H9 (cell line): ENCODE measurements at regions not wholly inside any gene's neighbourhood (a gene's known extent, or its start where the extent isn't known, plus 50 kb on each side); places are given as distances from the start of the nearest gene placed in this dataset.

ENCODE experiments used
- DNase-seq: peaks from one replicate; pipeline ENCODE4 v3.0.0-alpha.2; 2017
- H2AFZ ChIP-seq: one replicate; pipeline ENCODE4 v1.6.1; 2013; ENCODE audit warnings: mild to moderate bottlenecking, low read length, control low read depth, moderate library complexity
- H2AK5ac ChIP-seq: 2 replicates; pipeline ENCODE4 v1.6.1; 2013; ENCODE audit warnings: low read length, control low read depth, mixed read lengths; ENCODE audit not compliant: insufficient read length
- H2BK120ac ChIP-seq: one replicate; pipeline ENCODE4 v1.6.1; 2013; ENCODE audit warnings: low read depth, mild to moderate bottlenecking, low read length, control low read depth, inconsistent platforms; ENCODE audit not compliant: poor library complexity, severe bottlenecking
- H2BK12ac ChIP-seq: 2 replicates; pipeline ENCODE4 v1.6.1; 2013; ENCODE audit warnings: low read length, control low read depth, mixed read lengths, low read depth; ENCODE audit not compliant: insufficient read length
- H2BK15ac ChIP-seq: 2 replicates; pipeline ENCODE4 v1.6.1; 2013; ENCODE audit warnings: low read depth, low read length, control low read depth
- H2BK20ac ChIP-seq: one replicate; pipeline ENCODE4 v1.6.1; 2013; ENCODE audit warnings: low read depth, mild to moderate bottlenecking, low read length, control low read depth, inconsistent platforms; ENCODE audit not compliant: poor library complexity, severe bottlenecking
- H2BK5ac ChIP-seq: 2 replicates; pipeline ENCODE4 v1.6.1; 2013; ENCODE audit warnings: low read length, control low read depth, mixed read lengths; ENCODE audit not compliant: insufficient read length
- H3K14ac ChIP-seq: 2 replicates; pipeline ENCODE4 v1.6.1; 2013; ENCODE audit warnings: low read length, control low read depth; ENCODE audit not compliant: insufficient read depth
- H3K18ac ChIP-seq: 2 replicates; pipeline ENCODE4 v1.6.1; 2013; ENCODE audit warnings: low read depth, mild to moderate bottlenecking, mixed read lengths, low read length, control low read depth; ENCODE audit not compliant: insufficient read length
- H3K23ac ChIP-seq: 2 replicates; pipeline ENCODE4 v1.6.1; 2013; ENCODE audit warnings: low read length, control low read depth, mixed read lengths, low read depth; ENCODE audit not compliant: insufficient read length
- H3K23me2 ChIP-seq: 2 replicates; pipeline ENCODE4 v1.6.1; 2013; ENCODE audit warnings: low read depth, mild to moderate bottlenecking, mixed read lengths, low read length, control low read depth; ENCODE audit not compliant: insufficient read length, poor library complexity, severe bottlenecking
- H3K27ac ChIP-seq: 2 replicates; pipeline ENCODE4 v1.5.1; 2013; ENCODE audit warnings: low read length, control low read depth, mixed read lengths, low read depth; ENCODE audit not compliant: insufficient read length
- H3K27me3 ChIP-seq: 2 replicates; pipeline ENCODE4 v1.6.1; 2013; ENCODE audit warnings: low read length, control low read depth, inconsistent platforms; ENCODE audit not compliant: insufficient read depth
- H3K4ac ChIP-seq: 2 replicates; pipeline ENCODE4 v1.6.1; 2013; ENCODE audit warnings: low read depth, mild to moderate bottlenecking, control low read depth, inconsistent platforms, low read length, moderate library complexity
- H3K4me1 ChIP-seq: 2 replicates; pipeline ENCODE4 v1.6.1; 2013; ENCODE audit warnings: low read length, control low read depth, inconsistent platforms; ENCODE audit not compliant: insufficient read depth
- H3K4me2 ChIP-seq: 2 replicates; pipeline ENCODE4 v1.6.1; 2013; ENCODE audit warnings: low read length, control low read depth, mixed read lengths; ENCODE audit not compliant: insufficient read length, insufficient read depth
- H3K56ac ChIP-seq: 2 replicates; pipeline ENCODE4 v1.6.1; 2013; ENCODE audit warnings: low read depth, mild to moderate bottlenecking, mixed read lengths, low read length, control low read depth; ENCODE audit not compliant: insufficient read length
- H3K79me1 ChIP-seq: 2 replicates; pipeline ENCODE4 v1.6.1; 2013; ENCODE audit warnings: low read depth, mild to moderate bottlenecking, moderate library complexity, low read length, control low read depth, inconsistent platforms; ENCODE audit not compliant: insufficient read depth, poor library complexity, severe bottlenecking
- H3K79me2 ChIP-seq: 2 replicates; pipeline ENCODE4 v1.6.1; 2013; ENCODE audit warnings: low read length, control low read depth, inconsistent platforms; ENCODE audit not compliant: insufficient read depth
- H3K9ac ChIP-seq: 2 replicates; pipeline ENCODE4 v1.6.1; 2013; ENCODE audit warnings: low read length, control low read depth, mixed read lengths; ENCODE audit not compliant: insufficient read length; ENCODE audit errors: extremely low read depth
- H3K9me3 ChIP-seq: one replicate; pipeline ENCODE4 v1.6.1; 2013; ENCODE audit warnings: low read depth, low read length, inconsistent platforms; ENCODE audit not compliant: control insufficient read depth
- H3T11ph ChIP-seq: one replicate; pipeline ENCODE4 v1.6.1; 2013; ENCODE audit warnings: mild to moderate bottlenecking, low read length, control low read depth, inconsistent platforms
- H4K20me1 ChIP-seq: one replicate; pipeline ENCODE4 v1.6.1; 2013; ENCODE audit not compliant: control insufficient read depth, insufficient read length, insufficient read depth
- H4K5ac ChIP-seq: 2 replicates; pipeline ENCODE4 v1.6.1; 2013; ENCODE audit warnings: low read depth, mild to moderate bottlenecking, mixed read lengths, low read length, control low read depth; ENCODE audit not compliant: insufficient read length
- H4K8ac ChIP-seq: replicated peaks from 2 replicates; pipeline ENCODE4 v1.6.1; 2013; ENCODE audit warnings: low read length, control low read depth, mixed read lengths, low read depth; ENCODE audit not compliant: insufficient read length
- H4K91ac ChIP-seq: 2 replicates; pipeline ENCODE4 v1.6.1; 2013; ENCODE audit warnings: low read depth, mild to moderate bottlenecking, moderate library complexity, mixed read lengths, low read length, control low read depth; ENCODE audit not compliant: insufficient read length
- H3K27ac Mint-ChIP-seq, 3 experiments: 2 replicates in 2 of 3; 3 replicates in 1 of 3; pipeline ENCODE4 v1.8.0; 2020 to 2021; ENCODE audit warnings: mixed read lengths in 3 of 3, mild to moderate bottlenecking in 1 of 3, moderate library complexity in 1 of 3
- H3K27me3 Mint-ChIP-seq: 2 replicates; pipeline ENCODE4 v1.8.0; 2021; ENCODE audit warnings: low read depth, mild to moderate bottlenecking, moderate library complexity, mixed read lengths
- H3K36me3 Mint-ChIP-seq, 3 experiments: 2 replicates in 2 of 3; 3 replicates in 1 of 3; pipeline ENCODE4 v1.8.0; 2020 to 2021; ENCODE audit warnings: low read depth in 3 of 3, mixed read lengths in 3 of 3; ENCODE audit not compliant: insufficient read depth in 1 of 3
- H3K4me1 Mint-ChIP-seq, 2 experiments: 2 replicates each; pipeline ENCODE4 v1.8.0; 2020; ENCODE audit warnings: mixed read lengths in 2 of 2
- H3K4me3 Mint-ChIP-seq, 2 experiments: 2 replicates in 1 of 2; 3 replicates in 1 of 2; pipeline ENCODE4 v1.8.0; 2020 to 2021; ENCODE audit warnings: mild to moderate bottlenecking in 2 of 2, mixed read lengths in 2 of 2, moderate library complexity in 1 of 2
- H3K9me3 Mint-ChIP-seq, 2 experiments: 2 replicates in 1 of 2; 3 replicates in 1 of 2; pipeline ENCODE4 v1.8.0; 2020; ENCODE audit warnings: mild to moderate bottlenecking in 2 of 2, mixed read lengths in 2 of 2, moderate library complexity in 1 of 2
- WGBS: extraction: QIAGEN DNeasy Blood & Tissue Kit; methylation state at CpG from one replicate; pipeline ENCODE4 v1.1.7; 2013; ENCODE audit warnings: missing lambda C conversion rate, low lambda C conversion rate, mixed read lengths; ENCODE audit not compliant: insufficient read length; ENCODE audit errors: extremely low coverage; 5-methylcytosine and 5-hydroxymethylcytosine counted together
- TF ChIP-seq, protein P1 (sequence below): fragments of 200-600 bp; sonication (generic); conservative IDR thresholded peaks from 3 replicates; pipeline ENCODE4 v1.8.0; 2021; ENCODE audit warnings: antibody characterized with exemption, mild to moderate bottlenecking

DNA sequence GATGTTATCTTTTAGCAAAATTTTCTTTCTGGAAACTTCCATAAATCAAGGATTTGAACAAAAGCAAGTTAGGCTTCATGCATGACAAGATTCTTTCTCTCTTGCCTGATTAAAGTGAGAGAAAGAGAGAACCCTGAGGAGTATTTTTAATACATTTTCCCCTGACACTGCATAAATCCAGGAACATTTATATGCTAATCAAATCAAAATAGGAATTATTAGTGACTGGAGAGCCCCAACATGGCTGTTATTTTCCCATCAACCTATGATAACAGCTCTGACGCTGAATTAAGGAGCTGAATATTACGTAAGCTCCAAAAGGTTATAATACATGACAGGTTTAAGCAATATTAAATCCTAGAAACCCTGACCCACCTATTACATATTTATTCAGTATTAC lies 930.2 kb upstream of the PIK3C3 start:
- Histone ChIP-seq H2BK5ac (no peak overlapping the region), H2AK5ac (no peak overlapping the region), H3K9me3 (no peaks in the 10 kb centered on the region), H4K5ac (no peak overlapping the region), H4K8ac (no peak overlapping the region), H3K4me2 (no peak overlapping the region), H2BK20ac (no peak overlapping the region), H3K4me1 (no peaks in the 10 kb centered on the region; the same call in 1 of the 2 replicates), H3K79me2 (no peaks in the 10 kb centered on the region), H3K27me3 (no peaks in the 10 kb centered on the region), H3K56ac (no peak overlapping the region), H3T11ph (no peak overlapping the region), H4K91ac (no peak overlapping the region), H3K14ac (no peak overlapping the region), H3K4ac (no peak overlapping the region), H4K20me1 (no peaks in the 10 kb centered on the region), H2BK15ac (no peak overlapping the region), H3K18ac (no peak overlapping the region), H3K79me1 (no peaks in the 10 kb centered on the region), H2BK12ac (no peak overlapping the region), H3K23me2 (no peaks in the 10 kb centered on the region), H3K23ac (no peak overlapping the region), H2AFZ (no peak overlapping the region), H3K27ac (no peak overlapping the region), H2BK120ac (no peak overlapping the region), H3K9ac (no peak overlapping the region)
- H3K36me3 Mint-ChIP-seq = no peaks in the 10 kb centered on the region
- TF ChIP-seq, protein P1, sequence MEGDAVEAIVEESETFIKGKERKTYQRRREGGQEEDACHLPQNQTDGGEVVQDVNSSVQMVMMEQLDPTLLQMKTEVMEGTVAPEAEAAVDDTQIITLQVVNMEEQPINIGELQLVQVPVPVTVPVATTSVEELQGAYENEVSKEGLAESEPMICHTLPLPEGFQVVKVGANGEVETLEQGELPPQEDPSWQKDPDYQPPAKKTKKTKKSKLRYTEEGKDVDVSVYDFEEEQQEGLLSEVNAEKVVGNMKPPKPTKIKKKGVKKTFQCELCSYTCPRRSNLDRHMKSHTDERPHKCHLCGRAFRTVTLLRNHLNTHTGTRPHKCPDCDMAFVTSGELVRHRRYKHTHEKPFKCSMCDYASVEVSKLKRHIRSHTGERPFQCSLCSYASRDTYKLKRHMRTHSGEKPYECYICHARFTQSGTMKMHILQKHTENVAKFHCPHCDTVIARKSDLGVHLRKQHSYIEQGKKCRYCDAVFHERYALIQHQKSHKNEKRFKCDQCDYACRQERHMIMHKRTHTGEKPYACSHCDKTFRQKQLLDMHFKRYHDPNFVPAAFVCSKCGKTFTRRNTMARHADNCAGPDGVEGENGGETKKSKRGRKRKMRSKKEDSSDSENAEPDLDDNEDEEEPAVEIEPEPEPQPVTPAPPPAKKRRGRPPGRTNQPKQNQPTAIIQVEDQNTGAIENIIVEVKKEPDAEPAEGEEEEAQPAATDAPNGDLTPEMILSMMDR = no peak
- WGBS = no CpG with 5 or more reads among the region's 2 CpGs
- H3K4me3 Mint-ChIP-seq = no peak overlapping the region
- H3K4me1 Mint-ChIP-seq = peaks cover 16 to 19% of the 10 kb centered on the region in 2 experiments
- no peak overlapping the region for H3K27ac Mint-ChIP-seq
- no peak for DNase-seq
- no peaks in the 10 kb centered on the region for H3K27me3 Mint-ChIP-seq
- no peaks in the 10 kb centered on the region for H3K9me3 Mint-ChIP-seq
